Kidney (tissue), 13 donors: ENCODE measurements at regions not wholly inside any gene's neighbourhood (a gene's known extent, or its start where the extent isn't known, plus 50 kb on each side); places are given as distances from the start of the nearest gene placed in this dataset.

ENCODE experiments used
- DNase-seq, 5 donors: peaks; one replicate each; pipeline ENCODE4 v3.0.0-alpha.2; 2013 to 2020
- FAIRE-seq: peaks from 2 replicates; lab custom pipeline; 2012; peaks lifted over from hg19 to GRCh38; lab: Jason Lieb, UNC
- H3K27ac ChIP-seq, 2 donors: one replicate each; pipeline ENCODE4 v1.7.0; 2013; ENCODE audit warnings: low read depth in 2 of 2, low read length in 2 of 2, inconsistent platforms in 1 of 2
- H3K27me3 ChIP-seq: one replicate; pipeline ENCODE4 v1.7.1; 2013; ENCODE audit warnings: low read length, inconsistent platforms; ENCODE audit not compliant: control insufficient read depth, insufficient read depth
- H3K36me3 ChIP-seq, 3 donors: one replicate each; pipeline versions ENCODE4 v1.7.0 to v1.7.1; 2013; ENCODE audit warnings: low read length in 3 of 3, control low read depth in 1 of 3, inconsistent platforms in 1 of 3; ENCODE audit not compliant: insufficient read depth in 3 of 3, control insufficient read depth in 2 of 3
- H3K4me1 ChIP-seq, 3 donors: one replicate each; pipeline versions ENCODE4 v1.7.0 to v1.7.1; 2013; ENCODE audit warnings: low read length in 3 of 3, inconsistent platforms in 1 of 3, low read depth in 1 of 3; ENCODE audit not compliant: control insufficient read depth in 2 of 3, insufficient read depth in 2 of 3
- H3K4me3 ChIP-seq, 3 donors: one replicate each; pipeline versions ENCODE4 v1.7.0 to v1.8.1; 2013; ENCODE audit warnings: low read length in 3 of 3, control low read depth in 1 of 3, inconsistent platforms in 1 of 3
- H3K9ac ChIP-seq, 3 donors: one replicate each; pipeline versions ENCODE4 v1.7.0 to v1.7.1; 2013; ENCODE audit warnings: low read length in 3 of 3, control low read depth in 1 of 3, inconsistent platforms in 1 of 3
- H3K9me3 ChIP-seq, 3 donors: one replicate each; pipeline versions ENCODE4 v1.7.0 to v1.7.1; 2013; ENCODE audit warnings: low read length in 3 of 3, control low read depth in 1 of 3, inconsistent platforms in 1 of 3; ENCODE audit not compliant: control insufficient read depth in 2 of 3, insufficient read depth in 1 of 3
- CTCF ChIP-seq: IDR thresholded peaks from 3 replicates; pipeline ENCODE4 v1.5.1; 2012; ENCODE audit warnings: mild to moderate bottlenecking, moderate library complexity, borderline replicate concordance; ENCODE audit not compliant: insufficient read depth; ENCODE audit errors: extremely low read depth
- intact Hi-C: fragments of 100-400 bp; cut with DNase I; formaldehyde crosslinking; loops from one replicate; pipeline ENCODE4 v1.11.1; 2022
- donor health status: control.
- donor health status: control.
- donor health status: control.
- donor health status: control.
- donor health status: control.
- donor health status: DM: yes; HTN: yes; CAD: no.
- donor health status: Normal renal cell carcinoma (clear cell type).

- FAIRE-seq (no peak), DNase-seq (no peak)
- intact Hi-C loops, result no loop called here
- Histone ChIP-seq H3K27ac (no peak overlapping the region), H3K27me3 (no peaks in the 10 kb centered on the region), H3K4me3 (no peak overlapping the region), H3K36me3 (no peaks in the 10 kb centered on the region), H3K9ac (no peak overlapping the region), H3K9me3 (no peaks in the 10 kb centered on the region), H3K4me1 (peaks cover 0 to 6% (median 3%) of the 10 kb centered on the region in 3 donors)
- TF ChIP-seq CTCF, result no peak
These were observed 119.7 kb upstream of the PRSS58 start for GRCh38 chr7:142377567-142377966.

GRCh38 chr7:142376356-142376997 is 118.6 kb upstream of the PRSS58 start:
- Histone ChIP-seq H3K4me3 (no peak overlapping the region), H3K27me3 (no peaks in the 10 kb centered on the region), H3K9me3 (no peaks in the 10 kb centered on the region), H3K27ac (peak overlapping the region; percentile 48 to 58), H3K4me1 (peaks cover 0 to under 1% (median under 1%) of the 10 kb centered on the region in 3 donors), H3K9ac (no peak overlapping the region), H3K36me3 (no peaks in the 10 kb centered on the region)
- FAIRE-seq (no peak), DNase-seq (no peak)
- intact Hi-C loops, result no loop called here
- no peak for TF ChIP-seq CTCF

- Histone ChIP-seq H3K9ac (no peak overlapping the region), H3K4me3 (no peak overlapping the region), H3K4me1 (no peaks in the 10 kb centered on the region), H3K27ac (no peak overlapping the region), H3K27me3 (no peaks in the 10 kb centered on the region), H3K36me3 (no peaks in the 10 kb centered on the region), H3K9me3 (no peaks in the 10 kb centered on the region)
- peak; percentile 58 to 90 (median 72) for DNase-seq
- no peak for FAIRE-seq
- intact Hi-C loops, result no loop called here
- TF ChIP-seq CTCF, result peak; percentile 44
These were observed 118.0 kb upstream of the PRSS58 start for GRCh38 chr7:142375710-142376313.
